ENCODE measurements at regions not wholly inside any gene's neighbourhood (a gene's known extent, or its start where the extent isn't known, plus 50 kb on each side); places are given as distances from the start of the nearest gene placed in this dataset.

- TF ChIP-seq CTCF (IDR thresholded peaks at IDR 0.05) = no peak
- TF ChIP-seq EZH2 (IDR thresholded peaks at IDR 0.05; ENCODE audit: borderline replicate concordance, insufficient read depth, low read depth, low read length, poor library complexity, severe bottlenecking) = no peak
These were observed 52.1 kb upstream of the WWC1 start for GRCh38 chr5:168239325-168239724.
